ENCODE measurements at regions not wholly inside any gene's neighbourhood (a gene's known extent, or its start where the extent isn't known, plus 50 kb on each side); places are given as distances from the start of the nearest gene placed in this dataset.

GRCh38 chr5:153365547-153365946 lies 124.9 kb upstream of the GRIA1 start:
- POLR2A ChIA-PET = no interaction called here
- no peak overlapping the region for H3K4me3 ChIP-seq (ENCODE audit: control extremely low read depth in 1 of 5, extremely low read depth in 1 of 5, insufficient read depth in 1 of 5, low read depth in 2 of 5, low read length in 4 of 5)
- no peak overlapping the region for H3K4me3 Mint-ChIP-seq
- no peaks in the 10 kb centered on the region for H3K79me2 ChIP-seq (ENCODE audit: control insufficient read depth, insufficient read depth, low read length)
- no peak overlapping the region for H3K27ac ChIP-seq (ENCODE audit: low read length in 2 of 2)
- intact Hi-C loops (cut with micrococcal nuclease) = no loop called here
- H3K4me1 Mint-ChIP-seq = no peaks in the 10 kb centered on the region
- no peak for ATAC-seq (ENCODE audit: low read depth)
- no peaks in the 10 kb centered on the region for H3K27me3 Mint-ChIP-seq
- no peak overlapping the region for H3K27ac Mint-ChIP-seq
- no peaks in the 10 kb centered on the region for H3K36me3 ChIP-seq (replicated peaks in 1 of 2; ENCODE audit: control extremely low read depth in 1 of 2, control insufficient read depth in 1 of 2, extremely low read depth in 1 of 2, insufficient read depth in 2 of 2, low read length in 1 of 2)
- peaks cover 2% of the 10 kb centered on the region for H3K9me3 Mint-ChIP-seq (ENCODE audit: insufficient read depth)
- H3K9ac ChIP-seq (ENCODE audit: low read length) = no peak overlapping the region
- no peaks in the 10 kb centered on the region for H3K9me3 ChIP-seq (ENCODE audit: control extremely low read depth in 1 of 3, control insufficient read depth in 2 of 3, insufficient read depth in 1 of 3, low read length in 2 of 3)
- no peaks in the 10 kb centered on the region for H3K27me3 ChIP-seq (replicated peaks in 1 of 4; ENCODE audit: control extremely low read depth in 1 of 4, control insufficient read depth in 3 of 4, insufficient read depth in 4 of 4, low read length in 3 of 4)
- H2AFZ ChIP-seq (ENCODE audit: insufficient read depth, low read depth, low read length, poor library complexity, severe bottlenecking) = no peak overlapping the region
- TF ChIP-seq EZH2 (IDR thresholded peaks at IDR 0.05; ENCODE audit: borderline replicate concordance, insufficient read depth, low read depth, low read length, poor library complexity, severe bottlenecking) = no peak
- TF ChIP-seq, protein P1, sequence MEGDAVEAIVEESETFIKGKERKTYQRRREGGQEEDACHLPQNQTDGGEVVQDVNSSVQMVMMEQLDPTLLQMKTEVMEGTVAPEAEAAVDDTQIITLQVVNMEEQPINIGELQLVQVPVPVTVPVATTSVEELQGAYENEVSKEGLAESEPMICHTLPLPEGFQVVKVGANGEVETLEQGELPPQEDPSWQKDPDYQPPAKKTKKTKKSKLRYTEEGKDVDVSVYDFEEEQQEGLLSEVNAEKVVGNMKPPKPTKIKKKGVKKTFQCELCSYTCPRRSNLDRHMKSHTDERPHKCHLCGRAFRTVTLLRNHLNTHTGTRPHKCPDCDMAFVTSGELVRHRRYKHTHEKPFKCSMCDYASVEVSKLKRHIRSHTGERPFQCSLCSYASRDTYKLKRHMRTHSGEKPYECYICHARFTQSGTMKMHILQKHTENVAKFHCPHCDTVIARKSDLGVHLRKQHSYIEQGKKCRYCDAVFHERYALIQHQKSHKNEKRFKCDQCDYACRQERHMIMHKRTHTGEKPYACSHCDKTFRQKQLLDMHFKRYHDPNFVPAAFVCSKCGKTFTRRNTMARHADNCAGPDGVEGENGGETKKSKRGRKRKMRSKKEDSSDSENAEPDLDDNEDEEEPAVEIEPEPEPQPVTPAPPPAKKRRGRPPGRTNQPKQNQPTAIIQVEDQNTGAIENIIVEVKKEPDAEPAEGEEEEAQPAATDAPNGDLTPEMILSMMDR (IDR thresholded peaks at IDR 0.05) = no peak
- H4K20me1 ChIP-seq (ENCODE audit: control insufficient read depth, insufficient read depth, low read length, poor library complexity, severe bottlenecking) = no peaks in the 10 kb centered on the region
- no peak for DNase-seq
- no peaks in the 10 kb centered on the region for H3K4me1 ChIP-seq (ENCODE audit: control insufficient read depth in 2 of 2, insufficient read depth in 2 of 2, low read length in 2 of 2)
- CTCF ChIA-PET = no interaction called here
- no peak overlapping the region for H3K4me2 ChIP-seq (replicated peaks; ENCODE audit: low read depth, low read length, poor library complexity, severe bottlenecking)

DNA sequence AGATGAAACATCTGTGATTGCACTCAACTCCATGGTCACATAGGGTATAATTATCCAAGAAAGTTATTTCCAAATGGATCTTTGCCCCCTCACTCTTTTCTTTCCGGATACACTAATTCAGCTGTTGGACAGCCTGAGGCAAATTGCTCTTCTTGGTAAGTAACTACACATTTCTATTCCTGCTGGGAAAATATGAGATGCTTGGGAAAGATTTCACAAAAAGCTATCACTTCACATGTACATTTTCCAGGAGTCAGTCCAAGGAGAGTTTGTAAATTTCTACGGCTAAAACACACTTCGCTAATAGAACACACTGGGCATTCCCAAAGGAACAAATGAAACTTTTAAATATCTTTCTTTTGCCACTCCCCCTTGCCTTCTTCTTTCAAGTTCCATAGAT lies 123.0 kb upstream of the GRIA1 start:
- intact Hi-C loops (cut with micrococcal nuclease) = no loop called here
- H2AFZ ChIP-seq (ENCODE audit: insufficient read depth, low read depth, low read length, poor library complexity, severe bottlenecking) = no peak overlapping the region
- no peaks in the 10 kb centered on the region for H3K27me3 ChIP-seq (replicated peaks in 1 of 4; ENCODE audit: control extremely low read depth in 1 of 4, control insufficient read depth in 3 of 4, insufficient read depth in 4 of 4, low read length in 3 of 4)
- POLR2A ChIA-PET = no interaction called here
- H3K4me1 ChIP-seq (ENCODE audit: control insufficient read depth in 2 of 2, insufficient read depth in 2 of 2, low read length in 2 of 2) = no peaks in the 10 kb centered on the region
- H3K4me2 ChIP-seq (replicated peaks; ENCODE audit: low read depth, low read length, poor library complexity, severe bottlenecking) = no peak overlapping the region
- TF ChIP-seq EZH2 (IDR thresholded peaks at IDR 0.05; ENCODE audit: borderline replicate concordance, insufficient read depth, low read depth, low read length, poor library complexity, severe bottlenecking) = no peak
- TF ChIP-seq, protein P1 (IDR thresholded peaks at IDR 0.05) = no peak
- H3K4me3 Mint-ChIP-seq = no peak overlapping the region
- H3K9me3 Mint-ChIP-seq (ENCODE audit: insufficient read depth) = peaks cover 2% of the 10 kb centered on the region
- no peak overlapping the region for H3K9ac ChIP-seq (ENCODE audit: low read length)
- no peak overlapping the region for H3K27ac Mint-ChIP-seq
- no peak for ATAC-seq (ENCODE audit: low read depth)
- H4K20me1 ChIP-seq (ENCODE audit: control insufficient read depth, insufficient read depth, low read length, poor library complexity, severe bottlenecking) = no peaks in the 10 kb centered on the region
- H3K4me3 ChIP-seq (ENCODE audit: control extremely low read depth in 1 of 5, extremely low read depth in 1 of 5, insufficient read depth in 1 of 5, low read depth in 2 of 5, low read length in 4 of 5) = no peak overlapping the region
- no peak for DNase-seq
- 100% methylated on average over 2 of the region's 3 CpGs for WGBS (ENCODE audit: insufficient coverage)
- H3K27ac ChIP-seq (ENCODE audit: low read length in 2 of 2) = no peak overlapping the region
- no peaks in the 10 kb centered on the region for H3K4me1 Mint-ChIP-seq
- H3K36me3 ChIP-seq (replicated peaks in 1 of 2; ENCODE audit: control extremely low read depth in 1 of 2, control insufficient read depth in 1 of 2, extremely low read depth in 1 of 2, insufficient read depth in 2 of 2, low read length in 1 of 2) = no peaks in the 10 kb centered on the region
- CTCF ChIA-PET = no interaction called here
- no peaks in the 10 kb centered on the region for H3K79me2 ChIP-seq (ENCODE audit: control insufficient read depth, insufficient read depth, low read length)
- H3K9me3 ChIP-seq (ENCODE audit: control extremely low read depth in 1 of 3, control insufficient read depth in 2 of 3, insufficient read depth in 1 of 3, low read length in 2 of 3) = no peaks in the 10 kb centered on the region
- no peaks in the 10 kb centered on the region for H3K27me3 Mint-ChIP-seq
